ENCODE measurements at regions not wholly inside any gene's neighbourhood (a gene's known extent, or its start where the extent isn't known, plus 50 kb on each side); places are given as distances from the start of the nearest gene placed in this dataset.

GRCh38 chr11:57082125-57082524, 93.4 kb downstream of the OR5AK2 start:
- TF ChIP-seq CTCF (IDR thresholded peaks at IDR 0.05; ENCODE audit: control extremely low read depth in 1 of 3, insufficient read depth in 1 of 3, low read depth in 1 of 3, low read length in 3 of 3) = no peak
- TF ChIP-seq CBX5 (IDR thresholded peaks at IDR 0.05; ENCODE audit: low read depth, low read length) = no peak
- TF ChIP-seq POLR2A (IDR thresholded peaks at IDR 0.05; ENCODE audit: control extremely low read depth in 1 of 2, low read depth in 2 of 2, low read length in 2 of 2) = no peak
- TF ChIP-seq MAX (IDR thresholded peaks at IDR 0.05) = no peak
- TF ChIP-seq EZH2 (IDR thresholded peaks at IDR 0.05; ENCODE audit: low read depth, low read length, severe bottlenecking) = no peak
- TF ChIP-seq EGR1 (IDR thresholded peaks at IDR 0.05; ENCODE audit: borderline replicate concordance, low read depth, low read length) = no peak
- TF ChIP-seq JUND (IDR thresholded peaks at IDR 0.05; ENCODE audit: low read length) = no peak
- no peak for TF ChIP-seq NANOG (IDR thresholded peaks at IDR 0.05; ENCODE audit: insufficient read depth, low read depth, low read length, poor library complexity, severe bottlenecking)
- no peak for TF ChIP-seq RFX5 (IDR thresholded peaks at IDR 0.05; ENCODE audit: borderline replicate concordance, low read depth, low read length)
- no peak for TF ChIP-seq POLR2AphosphoS5 (IDR thresholded peaks at IDR 0.05; ENCODE audit: low read depth, low read length)
- no peak for TF ChIP-seq TAF1 (IDR thresholded peaks at IDR 0.05; ENCODE audit: low read depth, low read length)
- TF ChIP-seq RNF2 (IDR thresholded peaks at IDR 0.05; ENCODE audit: borderline replicate concordance, low read depth, low read length, missing control alignments, poor library complexity, severe bottlenecking) = no peak
